Right atrium auricular region (tissue), 2 donors: ENCODE measurements at regions not wholly inside any gene's neighbourhood (a gene's known extent, or its start where the extent isn't known, plus 50 kb on each side); places are given as distances from the start of the nearest gene placed in this dataset.

Experiments used
- DNase-seq: peaks from one replicate; pipeline ENCODE4 v3.0.0-alpha.2; 2019; ENCODE audit warnings: low spot score
- H3K27ac ChIP-seq, 2 donors: fragments of 200-600 bp; sonication (generic); 1 replicate in 1 of 2; 2 replicates in 1 of 2; pipeline ENCODE4 v1.5.1; 2016 to 2019
- H3K27me3 ChIP-seq, 2 donors: fragments of 200-600 bp; sonication (generic); one replicate each; pipeline versions ENCODE4 v1.5.1 to v1.6.0; 2017 to 2019
- H3K36me3 ChIP-seq: fragments of 200-600 bp; sonication (generic); one replicate; pipeline ENCODE4 v1.5.1; 2016
- H3K4me1 ChIP-seq, 2 donors: fragments of 200-600 bp; sonication (generic); one replicate each; pipeline versions ENCODE4 v1.5.1 to v1.6.0; 2017 to 2019
- H3K4me3 ChIP-seq, 2 donors: fragments of 200-600 bp; sonication (generic); 1 replicate in 1 of 2; 2 replicates in 1 of 2; pipeline ENCODE4 v1.5.1; 2017 to 2019; ENCODE audit warnings: mild to moderate bottlenecking in 1 of 2, moderate library complexity in 1 of 2
- H3K9me3 ChIP-seq, 2 donors: fragments of 200-600 bp; sonication (generic); one replicate each; pipeline ENCODE4 v1.5.1; 2019
- TF ChIP-seq, protein P1 (sequence below), 2 donors: fragments of 200-600 bp; sonication (generic); IDR thresholded peaks; one replicate each; pipeline ENCODE4 v1.5.1; 2019; ENCODE audit warnings: antibody characterized with exemption in 2 of 2

DNA sequence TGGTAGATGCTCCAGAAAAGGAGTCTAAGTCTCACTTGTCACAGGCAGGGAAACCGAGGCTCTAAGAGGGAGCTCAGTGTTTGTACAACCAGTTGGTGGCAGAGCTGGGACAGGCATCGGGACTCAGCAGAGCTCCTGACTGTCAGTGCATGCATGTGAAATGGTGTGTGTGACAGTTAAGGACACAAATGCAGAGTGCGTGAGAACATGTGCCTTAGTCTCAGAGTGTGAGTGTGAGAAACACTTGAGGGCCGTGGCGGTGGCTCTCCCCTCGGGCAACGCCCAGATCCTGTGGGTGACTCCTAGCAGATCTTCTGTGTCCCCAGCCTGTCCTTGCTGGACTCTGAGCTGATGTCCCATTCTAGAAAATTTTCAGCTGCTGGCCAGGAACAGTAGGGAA lies 362.6 kb downstream of the MATN1 start:
- no peak overlapping the region for H3K27ac ChIP-seq
- no peaks in the 10 kb centered on the region for H3K36me3 ChIP-seq
- H3K4me3 ChIP-seq: no peak overlapping the region
- TF ChIP-seq, protein P1, sequence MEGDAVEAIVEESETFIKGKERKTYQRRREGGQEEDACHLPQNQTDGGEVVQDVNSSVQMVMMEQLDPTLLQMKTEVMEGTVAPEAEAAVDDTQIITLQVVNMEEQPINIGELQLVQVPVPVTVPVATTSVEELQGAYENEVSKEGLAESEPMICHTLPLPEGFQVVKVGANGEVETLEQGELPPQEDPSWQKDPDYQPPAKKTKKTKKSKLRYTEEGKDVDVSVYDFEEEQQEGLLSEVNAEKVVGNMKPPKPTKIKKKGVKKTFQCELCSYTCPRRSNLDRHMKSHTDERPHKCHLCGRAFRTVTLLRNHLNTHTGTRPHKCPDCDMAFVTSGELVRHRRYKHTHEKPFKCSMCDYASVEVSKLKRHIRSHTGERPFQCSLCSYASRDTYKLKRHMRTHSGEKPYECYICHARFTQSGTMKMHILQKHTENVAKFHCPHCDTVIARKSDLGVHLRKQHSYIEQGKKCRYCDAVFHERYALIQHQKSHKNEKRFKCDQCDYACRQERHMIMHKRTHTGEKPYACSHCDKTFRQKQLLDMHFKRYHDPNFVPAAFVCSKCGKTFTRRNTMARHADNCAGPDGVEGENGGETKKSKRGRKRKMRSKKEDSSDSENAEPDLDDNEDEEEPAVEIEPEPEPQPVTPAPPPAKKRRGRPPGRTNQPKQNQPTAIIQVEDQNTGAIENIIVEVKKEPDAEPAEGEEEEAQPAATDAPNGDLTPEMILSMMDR (IDR thresholded peaks at IDR 0.05): no peak
- no peaks in the 10 kb centered on the region for H3K9me3 ChIP-seq
- no peaks in the 10 kb centered on the region for H3K27me3 ChIP-seq
- H3K4me1 ChIP-seq: no peaks in the 10 kb centered on the region
- DNase-seq: no peak

- no peak overlapping the region for H3K27ac ChIP-seq
- H3K4me3 ChIP-seq: no peak overlapping the region
- no peaks in the 10 kb centered on the region for H3K27me3 ChIP-seq
- TF ChIP-seq, protein P1 (IDR thresholded peaks at IDR 0.05): no peak
- H3K36me3 ChIP-seq: no peaks in the 10 kb centered on the region
- H3K4me1 ChIP-seq: no peaks in the 10 kb centered on the region
- no peak for DNase-seq
- H3K9me3 ChIP-seq: no peaks in the 10 kb centered on the region
Observed at GRCh38 chr1:30360281-30360680, 363.1 kb downstream of the MATN1 start.

DNA sequence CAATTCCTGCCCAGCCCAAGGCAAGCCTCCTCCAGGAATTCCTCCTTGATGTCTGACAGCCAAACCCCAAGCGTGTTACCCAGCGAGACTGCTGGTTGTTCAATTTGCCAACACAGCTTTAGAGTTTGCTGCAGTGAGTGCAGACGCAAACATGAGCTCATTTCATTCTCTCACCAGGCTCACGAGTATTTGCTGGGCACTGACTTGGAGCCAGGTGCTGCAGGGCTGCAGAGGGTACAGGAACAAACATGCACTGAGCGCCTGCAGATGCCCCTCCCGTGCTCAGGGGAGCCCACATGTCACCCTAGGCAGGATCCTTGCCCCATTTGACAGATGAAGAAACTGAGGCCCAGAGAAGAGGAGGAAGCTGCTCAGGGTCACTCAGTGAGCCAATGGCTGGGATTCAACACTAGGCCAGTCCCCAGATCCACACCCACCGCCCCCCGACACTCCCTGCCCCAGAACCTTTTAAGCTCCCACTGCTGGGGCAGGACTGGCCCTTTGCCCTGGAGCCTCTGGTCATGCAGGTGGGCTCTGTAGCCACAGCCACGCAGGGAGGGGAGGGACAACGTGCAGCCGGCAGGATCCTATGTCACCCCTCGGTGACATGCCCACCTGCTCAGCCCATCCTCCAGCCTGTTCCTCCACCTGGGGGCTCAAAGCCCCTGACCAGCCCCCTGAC lies 363.7 kb downstream of the MATN1 start:
- no peak overlapping the region for H3K4me3 ChIP-seq
- no peaks in the 10 kb centered on the region for H3K4me1 ChIP-seq
- DNase-seq: peak; percentile 26
- TF ChIP-seq, protein P1 (IDR thresholded peaks at IDR 0.05): no peak
- H3K27me3 ChIP-seq: no peaks in the 10 kb centered on the region
- no peak overlapping the region for H3K27ac ChIP-seq
- H3K36me3 ChIP-seq: no peaks in the 10 kb centered on the region
- H3K9me3 ChIP-seq: no peaks in the 10 kb centered on the region

GRCh38 chr1:30358500-30358899 lies 364.9 kb downstream of the MATN1 start:
- no peaks in the 10 kb centered on the region for H3K27me3 ChIP-seq
- no peaks in the 10 kb centered on the region for H3K36me3 ChIP-seq
- TF ChIP-seq, protein P1 (IDR thresholded peaks at IDR 0.05): no peak
- H3K9me3 ChIP-seq: no peaks in the 10 kb centered on the region
- no peak overlapping the region for H3K27ac ChIP-seq
- H3K4me3 ChIP-seq: no peak overlapping the region
- H3K4me1 ChIP-seq: no peaks in the 10 kb centered on the region
- DNase-seq: peak; percentile 26

DNA sequence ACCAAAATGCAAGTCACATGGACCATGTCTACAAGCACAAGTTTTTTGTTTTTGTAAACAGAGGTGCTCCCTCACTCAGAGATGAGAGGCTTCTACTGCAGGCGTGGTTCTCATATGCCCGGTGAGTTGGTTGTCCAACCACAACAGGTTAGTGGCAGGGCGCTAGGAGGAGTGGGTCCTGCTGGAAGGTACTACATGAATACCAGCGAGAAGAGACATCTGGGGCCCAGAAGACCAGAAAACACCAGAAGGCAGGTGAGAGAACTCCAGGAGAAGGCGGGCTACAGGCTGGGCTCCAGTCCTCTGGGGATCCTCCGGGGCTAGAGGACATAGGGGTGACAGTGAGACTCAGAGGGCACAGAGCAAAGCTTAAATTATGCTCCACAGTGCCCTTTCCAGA lies 366.5 kb downstream of the MATN1 start:
- Histone ChIP-seq H3K36me3 (no peaks in the 10 kb centered on the region), H3K27ac (no peak overlapping the region), H3K9me3 (no peaks in the 10 kb centered on the region), H3K4me3 (no peak overlapping the region), H3K27me3 (no peaks in the 10 kb centered on the region), H3K4me1 (no peaks in the 10 kb centered on the region)
- TF ChIP-seq, protein P1 (IDR thresholded peaks at IDR 0.05): no peak
- DNase-seq: no peak

DNA sequence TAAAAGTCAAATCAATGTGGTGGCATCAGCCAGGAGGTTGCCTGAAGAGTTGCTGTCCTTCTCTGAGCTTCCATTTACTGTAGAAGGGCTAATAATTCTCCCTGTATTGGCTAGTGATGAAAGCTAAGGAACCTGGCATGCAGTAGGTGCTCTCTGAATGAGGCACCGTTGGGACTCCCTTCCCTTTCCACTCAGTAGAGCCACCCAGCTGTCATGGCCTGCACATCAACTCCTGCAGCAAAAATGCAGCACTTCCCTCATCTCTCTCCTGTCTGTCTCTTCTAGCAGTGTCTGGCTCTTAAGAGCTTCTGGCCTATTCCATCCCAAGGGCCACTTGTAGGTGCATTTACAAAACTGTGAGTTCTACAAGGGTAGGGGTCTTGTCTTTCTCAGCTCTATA lies 369.0 kb downstream of the MATN1 start:
- peak; percentile 21 for DNase-seq
- no peak overlapping the region for H3K4me3 ChIP-seq
- H3K27me3 ChIP-seq: no peaks in the 10 kb centered on the region
- no peaks in the 10 kb centered on the region for H3K4me1 ChIP-seq
- no peak overlapping the region for H3K27ac ChIP-seq
- no peaks in the 10 kb centered on the region for H3K36me3 ChIP-seq
- TF ChIP-seq, protein P1 (IDR thresholded peaks at IDR 0.05): no peak
- no peaks in the 10 kb centered on the region for H3K9me3 ChIP-seq
